Naive thymus-derived CD8-positive, alpha-beta T cell (primary cell): ENCODE measurements at regions not wholly inside any gene's neighbourhood (a gene's known extent, or its start where the extent isn't known, plus 50 kb on each side); places are given as distances from the start of the nearest gene placed in this dataset.
"Not testable (repeated sequence)": the region's sequence is repeated elsewhere in the genome, so short reads cannot be mapped to it uniquely, and the experiment has no call there.

Source experiments
- ATAC-seq, 2 donors: fragments of 150-1000 bp; cut with Tn5 transposase in 1 of 2; sonication (Bioruptor Pico), chemical (Tn5 transposase) in 1 of 2; 1 replicate in 1 of 2; 2 replicates in 1 of 2; pipeline ENCODE4 v1.10.0; 2021; ENCODE audit warnings: mild to moderate bottlenecking in 2 of 2, moderate library complexity in 2 of 2
- POLR2A ChIA-PET: fragments of 350-600 bp; sonication (Branson Sonifier 250); formaldehyde crosslinking; loops from one replicate; lab custom pipeline; 2021; ENCODE audit warnings: antibody characterized with exemption; lab: Charles Lee
- DNase-seq, 10 donors: peaks; one replicate each; pipeline versions ENCODE4 v3.0.0 to v3.0.0-alpha.2; 2020 to 2022
- H3K27ac Mint-ChIP-seq, 10 donors: one replicate each; pipeline ENCODE4 v1.8.0; 2020 to 2022; ENCODE audit warnings: mild to moderate bottlenecking in 10 of 10, mixed read lengths in 10 of 10, moderate library complexity in 4 of 10, inconsistent platforms in 1 of 10
- H3K27me3 Mint-ChIP-seq, 5 donors: one replicate each; pipeline ENCODE4 v1.8.0; 2021 to 2022; ENCODE audit warnings: mixed read lengths in 5 of 5
- H3K36me3 Mint-ChIP-seq, 3 donors: one replicate each; pipeline ENCODE4 v1.8.0; 2020 to 2022; ENCODE audit warnings: mixed read lengths in 3 of 3, mild to moderate bottlenecking in 2 of 3, inconsistent platforms in 1 of 3
- H3K4me1 Mint-ChIP-seq, 4 donors: one replicate each; pipeline ENCODE4 v1.8.0; 2021 to 2022; ENCODE audit warnings: mixed read lengths in 4 of 4
- H3K4me3 Mint-ChIP-seq, 10 donors: one replicate each; pipeline ENCODE4 v1.8.0; 2020 to 2022; ENCODE audit warnings: mild to moderate bottlenecking in 10 of 10, mixed read lengths in 10 of 10, moderate library complexity in 6 of 10, inconsistent platforms in 1 of 10
- H3K9me3 Mint-ChIP-seq, 9 donors: one replicate each; pipeline ENCODE4 v1.8.0; 2020 to 2022; ENCODE audit warnings: mixed read lengths in 9 of 9, mild to moderate bottlenecking in 3 of 9, inconsistent platforms in 1 of 9, moderate library complexity in 1 of 9

- H3K36me3 Mint-ChIP-seq = no peaks in the 10 kb centered on the region
- peak overlapping the region in 7 of 10 donors; percentile 44 to 87 (median 60) for H3K4me3 Mint-ChIP-seq
- H3K27me3 Mint-ChIP-seq = peaks cover 37 to 70% (median 50%) of the 10 kb centered on the region in 5 donors
Observed at GRCh38 chr22:25281675-25282345, 62.4 kb downstream of the CRYBB2 start.

GRCh38 chr22:25282346-25282670 is 62.9 kb downstream of the CRYBB2 start:
- Mint-ChIP-seq H3K27me3 (peaks cover 37 to 70% (median 53%) of the 10 kb centered on the region in 5 donors), H3K36me3 (no peaks in the 10 kb centered on the region), H3K9me3 (no peaks in the 10 kb centered on the region), H3K4me1 (peaks cover 7 to 15% (median 13%) of the 10 kb centered on the region in 4 donors), H3K4me3 (peak overlapping the region in 9 of 10 donors; percentile 20 to 87 (median 62)), H3K27ac (peak overlapping the region in 1 of 10 donors; percentile 59)
- ATAC-seq = no peak
- DNase-seq = no peak
- POLR2A ChIA-PET = no interaction called here

More at GRCh38 chr22:25281675-25282345, 62.4 kb downstream of the CRYBB2 start:
- peaks cover 7 to 15% (median 13%) of the 10 kb centered on the region in 4 donors for H3K4me1 Mint-ChIP-seq
- H3K9me3 Mint-ChIP-seq = no peaks in the 10 kb centered on the region
- no peak for ATAC-seq
- POLR2A ChIA-PET = no interaction called here
- peak overlapping the region in 1 of 10 donors; percentile 59 for H3K27ac Mint-ChIP-seq
- DNase-seq = no peak

- ATAC-seq (no peak), DNase-seq (peak in 1 of 10 donors; percentile 3)
- Mint-ChIP-seq H3K27ac (no peak overlapping the region), H3K27me3 (peaks cover 37 to 70% (median 53%) of the 10 kb centered on the region in 5 donors), H3K4me1 (peaks cover 7 to 15% (median 13%) of the 10 kb centered on the region in 4 donors), H3K36me3 (no peaks in the 10 kb centered on the region), H3K9me3 (no peaks in the 10 kb centered on the region), H3K4me3 (peak overlapping the region in 7 of 10 donors; percentile 24 to 78 (median 64))
- POLR2A ChIA-PET = no interaction called here
Observed at GRCh38 chr22:25282671-25283561, 63.5 kb downstream of the CRYBB2 start.

- H3K27ac Mint-ChIP-seq, ATAC-seq, H3K4me3 Mint-ChIP-seq, H3K9me3 Mint-ChIP-seq, H3K36me3 Mint-ChIP-seq, POLR2A ChIA-PET, DNase-seq, H3K4me1 Mint-ChIP-seq: not testable (repeated sequence)
- H3K27me3 Mint-ChIP-seq = peaks cover 12 to 28% (median 23%) of the 10 kb centered on the region in 5 donors
Observed at GRCh38 chr22:25288481-25288880, 69.0 kb downstream of the CRYBB2 start.

GRCh38 chr22:25301912-25302311 is 82.5 kb downstream of the CRYBB2 start:
- H3K36me3 Mint-ChIP-seq, H3K4me1 Mint-ChIP-seq, H3K4me3 Mint-ChIP-seq, ATAC-seq, DNase-seq, H3K27ac Mint-ChIP-seq, POLR2A ChIA-PET: not testable (repeated sequence)
- peaks cover 20 to 48% (median 30%) of the 10 kb centered on the region in 5 donors for H3K27me3 Mint-ChIP-seq
- peaks cover 0 to 11% (median 5%) of the 10 kb centered on the region in 9 donors for H3K9me3 Mint-ChIP-seq

- H3K4me1 Mint-ChIP-seq, H3K9me3 Mint-ChIP-seq, H3K27ac Mint-ChIP-seq, DNase-seq, POLR2A ChIA-PET, H3K4me3 Mint-ChIP-seq, H3K36me3 Mint-ChIP-seq, ATAC-seq: not testable (repeated sequence)
- peaks cover 9 to 34% (median 18%) of the 10 kb centered on the region in 5 donors for H3K27me3 Mint-ChIP-seq
Observed at GRCh38 chr22:25309586-25309985, 90.1 kb downstream of the CRYBB2 start.

GRCh38 chr22:25311924-25312323 is 92.5 kb downstream of the CRYBB2 start:
- POLR2A ChIA-PET, H3K36me3 Mint-ChIP-seq, H3K27ac Mint-ChIP-seq, H3K4me1 Mint-ChIP-seq, ATAC-seq, H3K4me3 Mint-ChIP-seq, DNase-seq, H3K9me3 Mint-ChIP-seq: not testable (repeated sequence)
- peaks cover 9 to 35% (median 19%) of the 10 kb centered on the region in 5 donors for H3K27me3 Mint-ChIP-seq

GRCh38 chr22:25318081-25318823 is 98.8 kb downstream of the CRYBB2 start:
- H3K36me3 Mint-ChIP-seq = no peaks in the 10 kb centered on the region
- no peak for DNase-seq
- H3K4me1 Mint-ChIP-seq = no peaks in the 10 kb centered on the region
- peaks cover 0 to 14% (median 9%) of the 10 kb centered on the region in 5 donors for H3K27me3 Mint-ChIP-seq
- peaks cover 0 to 1% (median 0%) of the 10 kb centered on the region in 9 donors for H3K9me3 Mint-ChIP-seq
- H3K27ac Mint-ChIP-seq = peak overlapping the region in 1 of 10 donors; percentile 43
- no peak overlapping the region for H3K4me3 Mint-ChIP-seq
- ATAC-seq = no peak
- POLR2A ChIA-PET = no interaction called here

- ATAC-seq = no peak
- Mint-ChIP-seq H3K27me3 (peaks cover 0 to 6% (median 3%) of the 10 kb centered on the region in 5 donors), H3K27ac (no peak overlapping the region), H3K4me1 (no peaks in the 10 kb centered on the region), H3K36me3 (no peaks in the 10 kb centered on the region), H3K9me3 (no peaks in the 10 kb centered on the region), H3K4me3 (no peak overlapping the region)
- POLR2A ChIA-PET = no interaction called here
- DNase-seq = no peak
Observed at GRCh38 chr22:25327018-25327755, 107.7 kb downstream of the CRYBB2 start.

GRCh38 chr22:25331050-25331449 is 111.6 kb downstream of the CRYBB2 start:
- Mint-ChIP-seq H3K27ac (no peak overlapping the region), H3K4me3 (no peak overlapping the region), H3K36me3 (peaks cover 0 to 4% (median 0%) of the 10 kb centered on the region in 3 donors), H3K4me1 (peaks cover 0 to 2% (median 0%) of the 10 kb centered on the region in 4 donors), H3K27me3 (peaks cover 0 to 11% (median 3%) of the 10 kb centered on the region in 5 donors), H3K9me3 (peaks cover 0 to 13% (median 2%) of the 10 kb centered on the region in 9 donors)
- ATAC-seq = no peak
- DNase-seq = no peak
- POLR2A ChIA-PET = no interaction called here

- H3K9me3 Mint-ChIP-seq = peaks cover 0 to 22% (median 2%) of the 10 kb centered on the region in 9 donors
- H3K36me3 Mint-ChIP-seq = peaks cover 0 to 12% (median 0%) of the 10 kb centered on the region in 3 donors
- H3K4me3 Mint-ChIP-seq, H3K4me1 Mint-ChIP-seq, DNase-seq, H3K27ac Mint-ChIP-seq, ATAC-seq, POLR2A ChIA-PET: not testable (repeated sequence)
- H3K27me3 Mint-ChIP-seq = peaks cover 0 to 11% (median 3%) of the 10 kb centered on the region in 5 donors
Observed at GRCh38 chr22:25331911-25332310, 112.5 kb downstream of the CRYBB2 start.

GRCh38 chr22:25332386-25332785 is 112.9 kb downstream of the CRYBB2 start:
- peaks cover 0 to 26% (median 7%) of the 10 kb centered on the region in 9 donors for H3K9me3 Mint-ChIP-seq
- H3K36me3 Mint-ChIP-seq = peaks cover 0 to 17% (median under 1%) of the 10 kb centered on the region in 3 donors
- H3K4me1 Mint-ChIP-seq = peaks cover 0 to 2% (median 0%) of the 10 kb centered on the region in 4 donors
- H3K27ac Mint-ChIP-seq = no peak overlapping the region
- peaks cover 0 to 11% (median 3%) of the 10 kb centered on the region in 5 donors for H3K27me3 Mint-ChIP-seq
- ATAC-seq (no peak), DNase-seq (no peak)
- H3K4me3 Mint-ChIP-seq = no peak overlapping the region
- POLR2A ChIA-PET = no interaction called here
